GM19467 (cell line): ENCODE measurements at regions not wholly inside any gene's neighbourhood (a gene's known extent, or its start where the extent isn't known, plus 50 kb on each side); places are given as distances from the start of the nearest gene placed in this dataset.

ENCODE experiments used
- ATAC-seq: cut with Tn5 transposase; IDR thresholded peaks from one replicate; pipeline ENCODE4 v1.9.1; 2021; ENCODE audit warnings: mild to moderate bottlenecking, moderate library complexity; ENCODE audit not compliant: unreplicated experiment

GRCh38 chr16:86710602-86710950 is 132.2 kb downstream of the FOXL1 start:
- ATAC-seq, result no peak

DNA sequence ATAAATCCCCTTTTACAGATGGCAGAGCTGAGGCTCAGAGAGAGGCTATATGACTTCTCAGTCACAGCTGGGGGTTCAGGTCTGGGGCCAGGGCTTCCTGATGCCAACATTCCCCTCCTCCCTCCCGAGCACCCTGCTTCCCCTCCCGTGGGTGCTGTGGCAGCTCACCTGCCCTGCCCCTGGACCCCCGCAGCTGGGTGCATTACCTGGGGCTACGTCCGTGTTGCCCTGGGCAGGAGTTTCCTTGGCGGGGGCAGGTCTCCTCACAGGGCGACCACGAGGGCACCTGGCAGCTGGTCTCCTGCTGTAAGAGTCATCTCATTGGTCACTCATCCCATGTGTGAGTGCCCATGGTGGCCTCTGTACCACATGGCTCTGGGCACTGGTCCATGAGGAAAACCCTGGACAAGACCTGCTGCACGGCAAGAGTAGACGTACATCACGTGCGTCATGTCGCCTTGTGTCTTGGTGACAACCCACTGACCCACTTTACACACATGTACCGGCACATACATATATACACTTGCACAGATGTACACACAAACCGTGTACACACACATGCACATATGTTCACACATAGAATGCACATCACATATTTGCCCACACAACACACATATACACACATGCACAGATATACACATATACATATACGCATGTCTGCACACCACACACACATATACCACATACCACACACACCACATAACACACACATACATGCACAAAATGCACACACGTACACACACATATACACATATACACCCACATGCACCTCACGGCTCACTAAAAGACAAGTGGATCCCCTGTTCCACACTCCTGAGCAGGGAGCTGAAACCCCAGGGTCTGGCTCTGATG is 134.0 kb downstream of the FOXL1 start:
- ATAC-seq, result no peak

DNA sequence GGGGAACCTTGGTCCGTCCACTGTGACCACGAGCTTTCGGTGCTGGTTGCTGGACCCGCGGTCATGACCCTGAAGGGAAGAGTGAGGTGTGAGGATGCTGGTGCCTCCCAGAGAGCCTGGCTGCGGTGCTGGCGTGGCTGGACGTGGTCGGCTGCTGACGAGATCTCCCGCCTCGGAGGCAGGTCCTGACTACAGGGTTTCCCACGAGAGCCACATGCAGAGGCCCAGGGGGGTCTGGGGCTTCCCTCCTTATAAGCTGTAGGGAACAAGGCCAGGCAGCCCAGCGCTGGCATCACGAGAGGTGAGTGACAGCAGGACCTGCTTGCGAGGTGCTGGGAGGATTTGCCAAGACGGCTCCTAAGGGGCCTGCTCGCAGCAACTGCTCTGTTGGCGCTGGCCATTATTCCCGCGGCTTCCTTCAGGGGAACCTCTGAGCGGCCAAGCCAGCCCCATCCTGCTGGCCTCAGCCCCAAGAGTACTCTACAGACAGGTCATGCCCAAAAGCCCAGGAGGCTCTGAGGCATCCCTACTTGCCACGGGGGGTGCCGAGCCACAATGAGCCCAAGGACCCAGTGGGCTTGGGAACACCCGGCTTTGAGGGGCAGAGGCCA is 134.8 kb downstream of the FOXL1 start:
- no peak for ATAC-seq

DNA sequence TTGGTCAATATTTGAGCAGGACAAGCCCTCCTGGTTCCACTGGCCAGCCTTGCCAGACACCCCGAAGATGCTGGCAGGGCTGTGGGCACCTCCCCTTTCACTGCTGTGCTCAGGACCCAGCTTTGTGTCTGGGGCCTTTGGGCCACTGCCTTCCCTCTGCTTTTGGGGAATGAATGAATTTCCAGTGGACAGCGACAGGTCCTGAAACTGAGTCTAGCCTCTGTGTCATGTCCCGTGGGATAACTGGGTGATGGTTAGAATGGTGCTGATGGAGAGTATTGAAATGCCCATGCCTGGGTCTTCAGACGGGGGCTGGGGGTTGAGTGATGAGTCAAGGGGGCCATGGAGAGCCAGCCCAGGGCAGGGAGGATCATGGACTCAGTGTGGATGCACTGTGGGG is 135.8 kb downstream of the FOXL1 start:
- ATAC-seq, result no peak

DNA sequence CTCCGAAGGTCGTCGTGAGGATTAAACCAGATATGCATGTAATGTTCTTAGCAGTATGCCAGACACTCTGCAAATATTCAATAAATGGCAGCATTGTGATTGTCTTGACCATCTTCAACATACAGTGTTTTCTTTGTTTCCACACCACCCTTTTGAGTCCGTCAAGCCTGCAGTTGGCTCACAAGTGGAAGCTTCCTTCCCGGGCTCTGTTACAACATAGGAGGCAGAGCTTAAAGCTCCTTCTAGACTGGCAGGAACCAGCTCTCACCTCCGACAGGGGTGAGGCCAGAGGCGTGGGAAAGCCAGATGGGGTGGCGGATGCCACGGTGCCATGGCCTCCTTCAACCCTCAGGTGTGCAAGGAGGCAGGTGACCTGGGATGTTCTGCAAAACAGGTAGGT is 138.3 kb downstream of the FOXL1 start:
- ATAC-seq, result no peak

DNA sequence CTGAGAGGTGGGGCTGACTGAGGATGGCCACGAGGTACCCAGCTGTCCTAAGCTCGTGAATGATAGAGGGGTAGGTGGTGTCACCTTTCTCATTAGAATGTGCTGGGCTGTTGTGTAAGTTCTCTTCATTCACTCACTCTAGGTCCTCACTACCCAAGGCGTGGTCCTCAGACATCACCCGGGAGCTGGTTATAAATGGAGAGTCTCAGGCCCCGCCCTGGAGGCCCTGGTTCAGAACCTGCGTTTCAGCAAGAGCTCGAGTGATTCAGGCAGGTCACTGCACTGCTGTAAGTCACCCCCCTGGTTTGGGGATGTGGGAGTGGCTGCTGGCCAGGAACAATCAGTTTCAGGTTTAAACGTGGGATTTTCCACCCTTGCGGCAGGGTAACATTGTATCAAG is 139.8 kb downstream of the FOXL1 start:
- ATAC-seq, result no peak

DNA sequence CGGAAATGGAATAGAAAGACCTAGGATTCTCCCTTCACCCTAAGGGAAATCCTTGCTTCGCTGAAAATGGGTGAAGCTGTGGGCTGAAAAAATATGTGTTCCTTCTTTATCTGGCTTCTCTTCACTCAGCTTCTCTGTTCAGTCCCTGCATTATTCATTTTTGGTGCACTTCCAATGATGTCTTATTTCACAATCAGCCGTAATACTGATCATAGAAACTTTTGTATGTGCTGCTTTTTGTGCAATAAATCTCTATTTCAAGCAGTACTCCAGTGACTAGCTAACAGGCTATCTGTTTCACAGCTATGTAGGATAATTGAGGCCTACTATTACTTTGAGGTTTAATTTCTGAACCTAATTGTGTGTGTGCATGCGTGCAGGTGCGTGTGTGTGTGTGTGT is 144.6 kb downstream of the FOXL1 start:
- ATAC-seq, result no peak

DNA sequence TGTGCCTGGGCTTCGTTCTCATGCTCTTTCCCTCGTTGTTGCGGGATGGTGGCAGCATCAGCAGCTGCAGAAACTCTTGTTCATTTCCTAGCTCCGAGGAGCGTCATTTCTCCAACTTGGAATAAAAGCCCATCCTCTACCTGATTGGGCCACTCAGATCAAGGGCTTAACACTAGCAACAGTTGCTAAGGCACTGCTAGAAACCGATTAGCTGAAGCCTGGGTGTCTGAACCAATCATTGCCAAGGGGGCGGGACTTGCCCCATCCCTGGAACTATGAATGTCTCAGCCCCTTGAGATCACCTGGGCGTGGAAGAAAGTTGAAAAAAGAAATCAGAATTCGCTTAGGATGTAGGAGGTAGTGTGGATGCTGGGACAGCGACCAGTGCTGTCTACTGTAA is 145.3 kb downstream of the FOXL1 start:
- ATAC-seq, result no peak

DNA sequence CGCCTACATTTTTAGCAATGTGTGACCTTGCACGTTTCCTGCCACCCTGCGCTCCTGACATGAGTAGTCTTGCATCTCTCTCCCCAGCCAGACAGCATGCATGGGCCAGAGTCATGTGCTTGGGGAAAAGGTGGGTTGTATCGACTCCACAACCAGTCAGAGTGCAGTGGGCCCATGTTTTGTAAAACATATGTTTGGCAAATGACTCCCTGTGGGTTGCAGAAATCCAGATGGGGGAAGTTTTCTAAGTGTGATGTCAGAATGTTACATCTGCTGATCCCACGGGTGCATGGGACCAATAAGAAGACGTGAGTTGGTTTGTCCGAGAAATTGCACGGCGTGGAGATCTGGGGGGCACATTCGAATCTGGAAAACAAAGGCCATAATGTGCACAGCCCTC is 147.1 kb downstream of the FOXL1 start:
- ATAC-seq, result no peak

- ATAC-seq, result no peak
Observed at GRCh38 chr16:86726340-86726739, 148.0 kb downstream of the FOXL1 start.

GRCh38 chr16:86727131-86727530 is 148.8 kb downstream of the FOXL1 start:
- ATAC-seq, result no peak

GRCh38 chr16:86727632-86728031 is 149.3 kb downstream of the FOXL1 start:
- no peak for ATAC-seq

DNA sequence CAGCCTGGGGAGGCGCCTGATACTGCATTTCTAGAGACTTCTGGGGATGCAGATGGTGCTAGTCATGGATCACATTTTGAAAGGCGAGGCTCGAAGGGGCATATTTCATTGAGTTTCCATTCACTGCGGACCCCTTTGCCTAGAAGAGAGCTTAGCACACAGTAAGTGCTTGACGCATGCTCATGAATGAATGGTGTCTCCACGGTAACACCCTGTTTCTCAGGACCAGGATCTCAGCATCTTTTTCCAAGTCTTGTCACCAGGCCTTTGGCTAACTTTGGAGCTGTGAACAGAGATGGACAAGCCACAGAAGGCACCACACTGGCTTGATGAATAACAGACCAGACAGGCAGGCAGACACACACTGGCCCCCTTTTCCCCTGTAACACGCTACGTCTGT is 151.3 kb downstream of the FOXL1 start:
- ATAC-seq, result no peak

- no peak for ATAC-seq
Observed at GRCh38 chr16:86730086-86730485, 151.7 kb downstream of the FOXL1 start.

- ATAC-seq, result no peak
Observed at GRCh38 chr16:86730597-86730996, 152.2 kb downstream of the FOXL1 start.

DNA sequence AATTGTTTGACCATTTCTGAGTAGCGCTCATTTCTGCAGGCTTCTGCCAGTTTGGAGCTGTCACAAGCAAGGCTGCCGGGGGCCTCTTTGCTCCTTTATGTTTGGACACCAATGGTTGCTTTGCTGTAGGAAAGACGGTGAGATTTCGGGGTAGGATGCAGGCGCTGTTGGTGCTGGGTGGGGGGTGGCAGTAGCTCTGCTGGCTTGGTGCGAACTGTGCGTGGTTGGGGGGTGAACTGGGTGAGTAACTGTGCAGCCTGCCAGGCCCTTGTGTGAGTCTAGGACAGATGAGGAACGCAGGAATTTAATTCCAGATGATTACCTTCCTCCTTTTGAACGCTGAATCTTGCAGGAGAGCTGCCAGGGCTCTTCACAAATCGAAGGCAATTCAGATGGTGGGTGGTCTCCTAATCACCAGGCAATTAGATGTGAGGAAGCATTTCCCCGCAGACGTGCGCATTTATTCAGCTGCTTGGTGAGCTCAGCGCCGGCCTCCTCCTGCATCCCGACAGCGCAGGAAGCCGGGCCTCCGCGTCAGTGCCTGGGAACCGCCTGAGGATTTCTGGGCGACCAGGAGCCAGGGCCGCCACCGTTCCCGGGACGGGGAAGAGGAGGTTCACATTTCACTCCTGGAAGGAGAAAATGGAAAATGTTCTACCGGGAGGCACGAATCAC is 154.4 kb downstream of the FOXL1 start:
- ATAC-seq, result no peak

- ATAC-seq, result no peak
Observed at GRCh38 chr16:86733546-86734254, 155.4 kb downstream of the FOXL1 start.

GRCh38 chr16:86734543-86735460 is 156.5 kb downstream of the FOXL1 start:
- ATAC-seq, result no peak

DNA sequence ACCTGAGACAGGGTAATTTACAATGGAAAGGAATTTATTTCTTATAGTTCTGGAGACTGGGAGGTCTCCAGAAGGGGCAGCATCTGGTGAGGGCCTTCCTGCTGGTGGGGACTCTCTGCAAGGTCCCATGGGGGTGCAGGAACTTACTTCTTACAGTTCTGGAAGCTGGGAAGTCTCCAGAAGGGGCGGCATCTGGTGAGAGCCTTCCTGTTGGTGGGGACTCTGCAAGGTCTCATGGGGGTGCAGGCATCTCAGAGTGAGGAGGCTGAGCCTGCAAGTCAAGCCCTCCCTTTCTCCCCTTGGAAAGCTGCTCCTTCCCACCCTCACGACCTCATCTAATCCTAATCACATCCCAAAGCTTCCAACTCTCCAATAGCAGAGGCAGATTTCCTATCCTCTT is 157.4 kb downstream of the FOXL1 start:
- ATAC-seq, result no peak

DNA sequence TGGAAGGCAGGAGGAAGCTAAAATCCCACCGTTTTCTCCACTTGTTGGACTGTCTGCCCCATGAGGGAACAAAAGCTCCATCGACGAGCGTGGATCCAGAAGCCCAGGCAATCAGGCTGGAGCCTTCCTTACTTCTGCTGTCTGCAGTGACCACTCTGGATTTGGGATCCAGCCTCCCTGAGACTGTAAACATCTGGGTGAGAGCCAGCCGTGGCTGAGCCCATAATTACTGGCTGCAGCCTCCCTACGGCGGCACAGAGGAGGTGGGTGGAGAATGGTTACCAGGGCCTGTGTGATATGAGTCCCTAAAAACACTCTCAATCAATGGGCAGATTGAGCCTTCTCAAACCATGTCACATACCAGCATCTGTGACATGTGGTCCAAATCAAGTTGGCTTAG is 158.2 kb downstream of the FOXL1 start:
- ATAC-seq, result no peak

DNA sequence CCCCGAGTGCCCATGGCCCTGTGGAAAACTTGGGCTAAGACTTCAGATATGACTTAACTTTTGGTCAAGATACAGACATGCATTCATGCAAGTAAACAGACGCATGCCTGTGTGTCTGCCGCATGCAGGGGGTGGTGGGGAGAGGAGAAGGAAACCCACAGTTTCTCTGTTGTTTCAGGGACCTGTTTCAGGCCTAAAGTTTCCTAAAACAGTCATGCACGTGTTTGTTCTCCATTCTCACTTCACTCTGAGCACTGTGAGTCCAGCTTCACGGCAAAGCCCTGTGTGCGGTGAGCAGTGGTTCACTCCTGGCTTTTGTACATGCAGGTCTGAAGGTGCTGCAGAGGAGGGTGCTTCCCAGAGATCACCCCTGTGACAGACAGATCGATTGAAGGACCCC is 158.7 kb downstream of the FOXL1 start:
- ATAC-seq, result no peak
